ENCODE measurements at regions not wholly inside any gene's neighbourhood (a gene's known extent, or its start where the extent isn't known, plus 50 kb on each side); places are given as distances from the start of the nearest gene placed in this dataset.

GRCh38 chr16:5852151-5852550 is 754.6 kb upstream of the EEF2KMT start:
- TF ChIP-seq YY1 (IDR thresholded peaks at IDR 0.05; ENCODE audit: low read depth), result no peak
- no peak for TF ChIP-seq CEBPB (IDR thresholded peaks at IDR 0.05)
- no peak for TF ChIP-seq FOXM1 (IDR thresholded peaks at IDR 0.05; ENCODE audit: borderline replicate concordance, low read depth)
- TF ChIP-seq NFIC (IDR thresholded peaks at IDR 0.05), result no peak
- no peak for TF ChIP-seq TEAD4 (IDR thresholded peaks at IDR 0.05)
- TF ChIP-seq ZBTB7A (IDR thresholded peaks at IDR 0.05; ENCODE audit: low read depth), result no peak
- TF ChIP-seq USF1 (IDR thresholded peaks at IDR 0.05), result no peak
- TF ChIP-seq CREB1 (IDR thresholded peaks at IDR 0.05; ENCODE audit: low read depth), result no peak
- no peak for TF ChIP-seq EP300 (IDR thresholded peaks at IDR 0.05; ENCODE audit: borderline replicate concordance)
- TF ChIP-seq TAF1 (IDR thresholded peaks at IDR 0.05; ENCODE audit: low read depth), result no peak
- no peak for TF ChIP-seq TCF12 (IDR thresholded peaks at IDR 0.05; ENCODE audit: low read depth)
- no peak for TF ChIP-seq REST (IDR thresholded peaks at IDR 0.05; ENCODE audit: low read depth)
- no peak for TF ChIP-seq EGR1 (IDR thresholded peaks at IDR 0.05)
- TF ChIP-seq RAD21 (IDR thresholded peaks at IDR 0.05; ENCODE audit: low read depth), result no peak
- no peak for TF ChIP-seq MAX (IDR thresholded peaks at IDR 0.05)

- TF ChIP-seq CEBPB (IDR thresholded peaks at IDR 0.05) (no peak), FOXM1 (IDR thresholded peaks at IDR 0.05; ENCODE audit: borderline replicate concordance, low read depth) (no peak), EGR1 (IDR thresholded peaks at IDR 0.05) (no peak), YY1 (IDR thresholded peaks at IDR 0.05; ENCODE audit: low read depth) (no peak), CREB1 (IDR thresholded peaks at IDR 0.05; ENCODE audit: low read depth) (no peak), TAF1 (IDR thresholded peaks at IDR 0.05; ENCODE audit: low read depth) (no peak), REST (IDR thresholded peaks at IDR 0.05; ENCODE audit: low read depth) (no peak), TCF12 (IDR thresholded peaks at IDR 0.05; ENCODE audit: low read depth) (no peak), EP300 (IDR thresholded peaks at IDR 0.05; ENCODE audit: borderline replicate concordance) (no peak), RAD21 (IDR thresholded peaks at IDR 0.05; ENCODE audit: low read depth) (no peak), TEAD4 (IDR thresholded peaks at IDR 0.05) (no peak), NFIC (IDR thresholded peaks at IDR 0.05) (no peak), USF1 (IDR thresholded peaks at IDR 0.05) (no peak), MAX (IDR thresholded peaks at IDR 0.05) (no peak), ZBTB7A (IDR thresholded peaks at IDR 0.05; ENCODE audit: low read depth) (no peak)
These were observed 753.9 kb upstream of the EEF2KMT start for GRCh38 chr16:5851393-5851982.

- TF ChIP-seq TAF1 (IDR thresholded peaks at IDR 0.05; ENCODE audit: low read depth) (no peak), YY1 (IDR thresholded peaks at IDR 0.05; ENCODE audit: low read depth) (no peak), TEAD4 (IDR thresholded peaks at IDR 0.05) (no peak), NFIC (IDR thresholded peaks at IDR 0.05) (no peak), MAX (IDR thresholded peaks at IDR 0.05) (no peak), EP300 (IDR thresholded peaks at IDR 0.05; ENCODE audit: borderline replicate concordance) (no peak), FOXM1 (IDR thresholded peaks at IDR 0.05; ENCODE audit: borderline replicate concordance, low read depth) (no peak), RAD21 (IDR thresholded peaks at IDR 0.05; ENCODE audit: low read depth) (no peak), CEBPB (IDR thresholded peaks at IDR 0.05) (no peak), TCF12 (IDR thresholded peaks at IDR 0.05; ENCODE audit: low read depth) (no peak), ZBTB7A (IDR thresholded peaks at IDR 0.05; ENCODE audit: low read depth) (no peak), USF1 (IDR thresholded peaks at IDR 0.05) (no peak), REST (IDR thresholded peaks at IDR 0.05; ENCODE audit: low read depth) (no peak), EGR1 (IDR thresholded peaks at IDR 0.05) (no peak)
These were observed 753.2 kb upstream of the EEF2KMT start for GRCh38 chr16:5850632-5851392.

Measured in Ishikawa (cell line).